Testis (tissue), 2 donors: ENCODE measurements at regions not wholly inside any gene's neighbourhood (a gene's known extent, or its start where the extent isn't known, plus 50 kb on each side); places are given as distances from the start of the nearest gene placed in this dataset.

Source experiments
- CTCF ChIP-seq, 3 experiments: fragments of 450-650 bp in 2 of 3; fragments of 200-600 bp in 1 of 3; sonication (generic) in 1 of 3; IDR thresholded peaks; one replicate each; pipeline ENCODE4 v1.5.1; 2016 to 2019; ENCODE audit warnings: antibody characterized with exemption in 3 of 3, mild to moderate bottlenecking in 2 of 3, moderate library complexity in 1 of 3
- POLR2A ChIP-seq: fragments of 450-650 bp; IDR thresholded peaks from one replicate; pipeline ENCODE4 v1.6.1; 2017; ENCODE audit warnings: antibody characterized with exemption, mild to moderate bottlenecking, moderate library complexity

GRCh38 chr4:187393531-187394344 lies 601.8 kb upstream of the ZFP42 start:
- TF ChIP-seq CTCF (IDR thresholded peaks at IDR 0.05) (no peak), POLR2A (no peak)
